GM12878 (cell line): ENCODE measurements at regions not wholly inside any gene's neighbourhood (a gene's known extent, or its start where the extent isn't known, plus 50 kb on each side); places are given as distances from the start of the nearest gene placed in this dataset.
A peak's percentile ranks its signal among the peaks of the same experiment; 100 is the strongest.

Experiments
- ATAC-seq: fragments of 200-7000 bp; cut with Tn5 transposase; 3 replicates; pipeline ENCODE4 v1.9.1; 2020; ENCODE audit warnings: mild to moderate bottlenecking, moderate library complexity
- BruUV-seq: library from RNA; stranded (reverse); fragments of 400-500 nt; replicated peaks from 2 replicates; lab custom pipeline; 2021; lab: Mats Ljungman, UMichigan
- CTCF ChIA-PET: fragments of 300-600 bp; sonication (Branson Sonifier 250); formaldehyde crosslinking; extraction: SDS; loops from one replicate; lab custom pipeline; 2021; ENCODE audit warnings: inconsistent platforms; lab: Yijun Ruan, JAX
- POLR2A ChIA-PET: fragments of 350-600 bp; formaldehyde crosslinking; extraction: SDS; loops from one replicate; lab custom pipeline; 2021; ENCODE audit warnings: inconsistent platforms; lab: Charles Lee
- RAD21 ChIA-PET: fragments of 300-600 bp; sonication (Branson Sonifier 250); formaldehyde crosslinking; loops from one replicate; lab custom pipeline; 2023; ENCODE audit warnings: antibody characterized with exemption; ENCODE audit not compliant: unreplicated experiment; lab: Charles Lee
- SMC1A ChIA-PET: fragments of 300-600 bp; sonication (Branson Sonifier 250); formaldehyde crosslinking; loops from one replicate; lab custom pipeline; 2023; ENCODE audit not compliant: unreplicated experiment, uncharacterized antibody; lab: Charles Lee
- DNase-seq: peaks from one replicate; pipeline ENCODE4 v3.0.0-alpha.2; 2011; ENCODE audit warnings: low read depth, low spot score
- FAIRE-seq: peaks from 3 replicates; lab custom pipeline; 2011; peaks lifted over from hg19 to GRCh38; lab: Jason Lieb, UNC
- H2AFZ ChIP-seq: 2 replicates; pipeline ENCODE4 v1.6.0; 2011; ENCODE audit warnings: low read depth, low read length, control low read depth; ENCODE audit not compliant: control insufficient read depth
- H3K27ac ChIP-seq: 2 replicates; pipeline ENCODE4 v1.5.1; 2011; ENCODE audit warnings: control low read depth; ENCODE audit not compliant: control insufficient read depth, insufficient read depth
- H3K27me3 ChIP-seq, 2 experiments: replicated peaks in 1 of 2; 2 replicates each; pipeline versions ENCODE4 v1.6.0 to v1.6.1; 2011; ENCODE audit warnings: low read length in 1 of 2; ENCODE audit not compliant: control insufficient read depth in 2 of 2, insufficient read depth in 2 of 2
- H3K36me3 ChIP-seq, 2 experiments: 2 replicates each; pipeline ENCODE4 v1.5.1; 2011; ENCODE audit warnings: low read length in 1 of 2; ENCODE audit not compliant: control insufficient read depth in 2 of 2, insufficient read depth in 2 of 2
- H3K4me1 ChIP-seq: 2 replicates; pipeline ENCODE4 v1.6.1; 2011; ENCODE audit warnings: mild to moderate bottlenecking, low read length, moderate library complexity, mixed read lengths; ENCODE audit not compliant: control insufficient read depth, insufficient read depth
- H3K4me2 ChIP-seq: 2 replicates; pipeline ENCODE4 v1.6.0; 2011; ENCODE audit warnings: control low read depth; ENCODE audit not compliant: control insufficient read depth, insufficient read depth
- H3K4me3 ChIP-seq: fragments of 200-600 bp; sonication (generic); 2 replicates; pipeline ENCODE4 v1.5.1; 2016
- H3K79me2 ChIP-seq: 2 replicates; pipeline ENCODE4 v1.6.0; 2011; ENCODE audit warnings: low read length; ENCODE audit not compliant: control insufficient read depth, insufficient read depth
- H3K9ac ChIP-seq: 2 replicates; pipeline ENCODE4 v1.8.0; 2011; ENCODE audit warnings: low read length, control low read depth, mixed read lengths; ENCODE audit not compliant: control insufficient read depth, insufficient read depth
- H3K9me3 ChIP-seq: replicated peaks from 3 replicates; pipeline ENCODE4 v1.5.1; 2011; ENCODE audit warnings: mild to moderate bottlenecking, low read length; ENCODE audit not compliant: control insufficient read depth, insufficient read depth
- H4K20me1 ChIP-seq: 2 replicates; pipeline ENCODE4 v1.6.0; 2011; ENCODE audit not compliant: control insufficient read depth, insufficient read depth
- ASH2L ChIP-seq: fragments of 300-600, 200-600 bp; sonication (generic); IDR thresholded peaks from 2 replicates; pipeline ENCODE4 v1.6.1; 2017; ENCODE audit warnings: low read depth, mild to moderate bottlenecking, borderline replicate concordance
- ATF7 ChIP-seq: fragments of 450-650 bp; IDR thresholded peaks from 2 replicates; pipeline ENCODE4 v1.6.1; 2016; ENCODE audit warnings: low read depth, mild to moderate bottlenecking
- CBFB ChIP-seq: IDR thresholded peaks from 2 replicates; pipeline ENCODE4 v1.6.1; 2016; ENCODE audit warnings: antibody characterized with exemption, low read depth
- CBX5 ChIP-seq: sonication (generic); IDR thresholded peaks from 2 replicates; pipeline ENCODE4 v1.6.1; 2016; ENCODE audit warnings: low read depth, moderate library complexity, mild to moderate bottlenecking, inconsistent platforms
- EZH2 ChIP-seq: IDR thresholded peaks from 2 replicates; pipeline ENCODE4 v1.6.1; 2012; ENCODE audit warnings: low read depth, mild to moderate bottlenecking, control low read depth, inconsistent platforms, low read length, borderline replicate concordance; ENCODE audit not compliant: control insufficient read depth
- MXI1 ChIP-seq: fragments of 150-350 bp; IDR thresholded peaks from 2 replicates; pipeline ENCODE4 v1.6.1; 2011; ENCODE audit warnings: low read depth, mild to moderate bottlenecking, inconsistent platforms, low read length, improper control_type of control experiment
- MYC ChIP-seq: IDR thresholded peaks from 2 replicates; pipeline ENCODE4 v1.6.1; 2011; ENCODE audit warnings: mild to moderate bottlenecking, low read length, moderate library complexity, inconsistent platforms; ENCODE audit not compliant: insufficient read depth, insufficient replicate concordance, insufficient read length, severe bottlenecking
- NFYA ChIP-seq: IDR thresholded peaks from 2 replicates; pipeline ENCODE4 v1.6.1; 2011; ENCODE audit warnings: low read depth, mild to moderate bottlenecking, low read length, improper control_type of control experiment, borderline replicate concordance
- PAX8 ChIP-seq: fragments of 450-650 bp; IDR thresholded peaks from 2 replicates; pipeline ENCODE4 v1.6.1; 2017; ENCODE audit warnings: mild to moderate bottlenecking, moderate library complexity
- PML ChIP-seq: IDR thresholded peaks from 2 replicates; pipeline ENCODE4 v1.6.1; 2012; ENCODE audit warnings: low read length, inconsistent platforms
- SIX5 ChIP-seq: IDR thresholded peaks from 2 replicates; pipeline ENCODE4 v1.6.1; 2011; ENCODE audit warnings: mild to moderate bottlenecking, low read depth, low read length, moderate library complexity; ENCODE audit not compliant: severe bottlenecking
- SREBF1 ChIP-seq: IDR thresholded peaks from 2 replicates; pipeline ENCODE4 v1.6.1; 2012; ENCODE audit warnings: mild to moderate bottlenecking, low read length
- SREBF2 ChIP-seq: IDR thresholded peaks from 2 replicates; pipeline ENCODE4 v1.6.1; 2012; ENCODE audit warnings: mild to moderate bottlenecking, low read length
- TARDBP ChIP-seq: IDR thresholded peaks from 2 replicates; pipeline ENCODE4 v1.6.1; 2016; ENCODE audit warnings: borderline replicate concordance
- TCF3 ChIP-seq: IDR thresholded peaks from 2 replicates; pipeline ENCODE4 v1.6.1; 2012; ENCODE audit warnings: low read depth, mild to moderate bottlenecking, low read length, borderline replicate concordance; ENCODE audit not compliant: insufficient read depth
- WRNIP1 ChIP-seq: IDR thresholded peaks from 2 replicates; pipeline ENCODE4 v1.6.1; 2011; ENCODE audit warnings: low read depth, low read length, improper control_type of control experiment, borderline replicate concordance
- YY1 ChIP-seq: IDR thresholded peaks from 2 replicates; pipeline ENCODE4 v1.6.1; 2011; ENCODE audit warnings: low read depth, mild to moderate bottlenecking, low read length
- ZNF384 ChIP-seq: IDR thresholded peaks from 2 replicates; pipeline ENCODE4 v1.6.1; 2012; ENCODE audit warnings: low read depth, mild to moderate bottlenecking, low read length, improper control_type of control experiment, borderline replicate concordance
- ZZZ3 ChIP-seq: IDR thresholded peaks from 2 replicates; pipeline ENCODE4 v1.6.1; 2011; ENCODE audit warnings: low read depth; ENCODE audit not compliant: control insufficient read depth, insufficient read length
- WGBS: methylation state at CpG from one replicate; pipeline ENCODE4 v1.1.6; 2016; ENCODE audit warnings: low lambda C conversion rate; ENCODE audit not compliant: insufficient replicate concordance, insufficient coverage; ENCODE audit errors: missing lambda C conversion rate; 5-methylcytosine and 5-hydroxymethylcytosine counted together
- in situ Hi-C: fragments of 300-500 bp; cut with MboI; formaldehyde crosslinking; loops from 9 replicates; pipeline ENCODE4 v1.14.3; 2018; ENCODE audit warnings: mixed read lengths
- intact Hi-C: fragments of 100-400 bp; cut with micrococcal nuclease; formaldehyde crosslinking; loops from one replicate; pipeline ENCODE4 v1.14.2; 2022; ENCODE audit not compliant: unreplicated experiment
- TF ChIP-seq, protein P1 (sequence below): fragments of 450-650 bp; IDR thresholded peaks from 2 replicates; pipeline ENCODE4 v1.6.1; 2017; ENCODE audit warnings: borderline replicate concordance
- TF ChIP-seq, protein P2 (sequence below): fragments of 450-650 bp; IDR thresholded peaks from 2 replicates; pipeline ENCODE4 v1.6.1; 2017; ENCODE audit warnings: low read depth, mild to moderate bottlenecking, moderate library complexity
- TF ChIP-seq, protein P3 (sequence below): fragments of 150-350 bp; IDR thresholded peaks from 2 replicates; pipeline ENCODE4 v1.6.1; 2014; ENCODE audit warnings: mild to moderate bottlenecking, low read depth, low read length

DNA sequence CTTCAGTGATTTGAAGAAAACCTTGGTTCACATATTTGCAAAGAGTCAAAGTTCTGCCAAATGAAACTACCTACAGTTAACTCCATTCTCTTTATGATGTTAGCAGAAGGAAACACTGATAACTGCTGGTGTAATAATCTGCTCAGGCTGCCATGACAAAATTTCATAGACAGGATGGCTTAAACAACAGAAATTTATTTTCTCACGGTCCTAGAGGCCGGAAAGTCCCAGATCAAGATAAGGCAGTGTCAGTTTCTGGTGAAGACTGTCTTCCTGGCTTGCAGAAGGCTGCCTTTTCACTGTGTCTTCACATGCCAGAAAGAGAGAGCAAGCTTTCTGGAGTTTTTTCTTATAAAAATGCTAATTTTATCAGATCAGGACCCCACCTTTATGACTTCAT is 102.4 kb upstream of the PARP8 start:
- ChIA-PET SMC1A (interaction anchor here (0.6 kb wide), 1 partner anchor 12 kb away, joined by 3 read pairs; no protein-coding TSS in a partner anchor), RAD21 (no interaction called here), CTCF (no interaction called here), POLR2A (no interaction called here)
- Histone ChIP-seq H3K9me3 (no peaks in the 10 kb centered on the region; the same call in 2 of the 3 replicates), H3K79me2 (no peaks in the 10 kb centered on the region), H3K4me1 (no peaks in the 10 kb centered on the region), H3K27ac (peak overlapping the region; percentile 51), H3K36me3 (no peaks in the 10 kb centered on the region), H3K27me3 (no peaks in the 10 kb centered on the region), H3K9ac (no peak overlapping the region; the same call in 1 of the 2 replicates), H4K20me1 (no peaks in the 10 kb centered on the region), H3K4me2 (0 out of 2 replicates have a peak overlapping the region, but pooled peaks have one; percentile 22), H3K4me3 (no peak overlapping the region), H2AFZ (peak overlapping the region; percentile 69)
- 2% methylated on average over 2 of the region's 2 CpGs for WGBS
- FAIRE-seq (peak; percentile 76), ATAC-seq (peak; percentile 96), DNase-seq (peak; percentile 45)
- in situ Hi-C loops: no loop called here
- no TSS peak for BruUV-seq
- intact Hi-C loops: loop anchor here (10.0 kb wide), 1 partner anchor 181 kb away; no protein-coding TSS in a partner anchor
- TF ChIP-seq SREBF2: no peak
- no peak for TF ChIP-seq MYC
- no peak for TF ChIP-seq ASH2L
- no peak for TF ChIP-seq CBFB
- TF ChIP-seq, protein P1, sequence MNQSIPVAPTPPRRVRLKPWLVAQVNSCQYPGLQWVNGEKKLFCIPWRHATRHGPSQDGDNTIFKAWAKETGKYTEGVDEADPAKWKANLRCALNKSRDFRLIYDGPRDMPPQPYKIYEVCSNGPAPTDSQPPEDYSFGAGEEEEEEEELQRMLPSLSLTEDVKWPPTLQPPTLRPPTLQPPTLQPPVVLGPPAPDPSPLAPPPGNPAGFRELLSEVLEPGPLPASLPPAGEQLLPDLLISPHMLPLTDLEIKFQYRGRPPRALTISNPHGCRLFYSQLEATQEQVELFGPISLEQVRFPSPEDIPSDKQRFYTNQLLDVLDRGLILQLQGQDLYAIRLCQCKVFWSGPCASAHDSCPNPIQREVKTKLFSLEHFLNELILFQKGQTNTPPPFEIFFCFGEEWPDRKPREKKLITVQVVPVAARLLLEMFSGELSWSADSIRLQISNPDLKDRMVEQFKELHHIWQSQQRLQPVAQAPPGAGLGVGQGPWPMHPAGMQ: no peak
- no peak for TF ChIP-seq CBX5
- TF ChIP-seq TARDBP: no peak
- TF ChIP-seq, protein P2, sequence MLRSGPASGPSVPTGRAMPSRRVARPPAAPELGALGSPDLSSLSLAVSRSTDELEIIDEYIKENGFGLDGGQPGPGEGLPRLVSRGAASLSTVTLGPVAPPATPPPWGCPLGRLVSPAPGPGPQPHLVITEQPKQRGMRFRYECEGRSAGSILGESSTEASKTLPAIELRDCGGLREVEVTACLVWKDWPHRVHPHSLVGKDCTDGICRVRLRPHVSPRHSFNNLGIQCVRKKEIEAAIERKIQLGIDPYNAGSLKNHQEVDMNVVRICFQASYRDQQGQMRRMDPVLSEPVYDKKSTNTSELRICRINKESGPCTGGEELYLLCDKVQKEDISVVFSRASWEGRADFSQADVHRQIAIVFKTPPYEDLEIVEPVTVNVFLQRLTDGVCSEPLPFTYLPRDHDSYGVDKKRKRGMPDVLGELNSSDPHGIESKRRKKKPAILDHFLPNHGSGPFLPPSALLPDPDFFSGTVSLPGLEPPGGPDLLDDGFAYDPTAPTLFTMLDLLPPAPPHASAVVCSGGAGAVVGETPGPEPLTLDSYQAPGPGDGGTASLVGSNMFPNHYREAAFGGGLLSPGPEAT: peak; percentile 77
- TF ChIP-seq WRNIP1: no peak
- no peak for TF ChIP-seq PAX8
- TF ChIP-seq YY1: 0 out of 2 replicates have a peak, but pooled peaks have one; percentile 10
- no peak for TF ChIP-seq ATF7
- TF ChIP-seq SIX5: no peak
- TF ChIP-seq NFYA: no peak
- TF ChIP-seq, protein P3, sequence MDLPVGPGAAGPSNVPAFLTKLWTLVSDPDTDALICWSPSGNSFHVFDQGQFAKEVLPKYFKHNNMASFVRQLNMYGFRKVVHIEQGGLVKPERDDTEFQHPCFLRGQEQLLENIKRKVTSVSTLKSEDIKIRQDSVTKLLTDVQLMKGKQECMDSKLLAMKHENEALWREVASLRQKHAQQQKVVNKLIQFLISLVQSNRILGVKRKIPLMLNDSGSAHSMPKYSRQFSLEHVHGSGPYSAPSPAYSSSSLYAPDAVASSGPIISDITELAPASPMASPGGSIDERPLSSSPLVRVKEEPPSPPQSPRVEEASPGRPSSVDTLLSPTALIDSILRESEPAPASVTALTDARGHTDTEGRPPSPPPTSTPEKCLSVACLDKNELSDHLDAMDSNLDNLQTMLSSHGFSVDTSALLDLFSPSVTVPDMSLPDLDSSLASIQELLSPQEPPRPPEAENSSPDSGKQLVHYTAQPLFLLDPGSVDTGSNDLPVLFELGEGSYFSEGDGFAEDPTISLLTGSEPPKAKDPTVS: no peak
- no peak for TF ChIP-seq TCF3
- no peak for TF ChIP-seq ZZZ3
- no peak for TF ChIP-seq SREBF1
- no peak for TF ChIP-seq ZNF384
- TF ChIP-seq MXI1: no peak
- no peak for TF ChIP-seq EZH2
- TF ChIP-seq PML: no peak
